Superior temporal gyrus (tissue), 1 donor: ENCODE measurements at regions not wholly inside any gene's neighbourhood (a gene's known extent, or its start where the extent isn't known, plus 50 kb on each side); places are given as distances from the start of the nearest gene placed in this dataset.
A peak's percentile ranks its signal among the peaks of the same experiment; 100 is the strongest.
"Not testable (repeated sequence)": the region's sequence is repeated elsewhere in the genome, so short reads cannot be mapped to it uniquely, and the experiment has no call there.

Source experiments
- DNase-seq: peaks from one replicate; pipeline ENCODE4 v3.0.0-alpha.2; 2016; ENCODE audit errors: extremely low spot score

- peak; percentile 75 for DNase-seq
Measured at GRCh38 chr7:149714081-149714909, 59.1 kb downstream of the ZNF467 start.

- no peak for DNase-seq
Measured at GRCh38 chr7:149713731-149714068, 59.7 kb downstream of the ZNF467 start.

- no peak for DNase-seq
Measured at GRCh38 chr7:149713061-149713730, 60.2 kb downstream of the ZNF467 start.

- DNase-seq, result no peak
Measured at GRCh38 chr7:149708026-149708425, 65.4 kb downstream of the ZNF467 start.

GRCh38 chr7:149707448-149707886, 65.9 kb downstream of the ZNF467 start:
- DNase-seq, result no peak

GRCh38 chr7:149706398-149706797, 67.0 kb downstream of the ZNF467 start:
- DNase-seq, result no peak

GRCh38 chr7:149704507-149704906, 68.9 kb downstream of the ZNF467 start:
- DNase-seq, result no peak

- DNase-seq, result no peak
Measured at GRCh38 chr7:149703044-149703650, 70.2 kb downstream of the ZNF467 start.

GRCh38 chr7:149701495-149702240, 71.7 kb downstream of the ZNF467 start:
- no peak for DNase-seq

GRCh38 chr7:149697767-149698166, 75.6 kb downstream of the ZNF467 start:
- DNase-seq, result not testable (repeated sequence)

- no peak for DNase-seq
Measured at GRCh38 chr7:149696280-149696679, 77.1 kb downstream of the ZNF467 start.

GRCh38 chr7:149692557-149692982, 80.8 kb downstream of the ZNF467 start:
- no peak for DNase-seq

GRCh38 chr7:149692056-149692455, 81.3 kb downstream of the ZNF467 start:
- DNase-seq, result no peak

- DNase-seq, result no peak
Measured at GRCh38 chr7:149690688-149691446, 82.5 kb downstream of the ZNF467 start.

- no peak for DNase-seq
Measured at GRCh38 chr7:149689291-149689721, 84.1 kb downstream of the ZNF467 start.

GRCh38 chr7:149688836-149689235, 84.6 kb downstream of the ZNF467 start:
- no peak for DNase-seq

- not testable (repeated sequence) for DNase-seq
Measured at GRCh38 chr7:149687820-149688219, 85.6 kb downstream of the ZNF467 start.

- no peak for DNase-seq
Measured at GRCh38 chr7:149686449-149686848, 86.9 kb downstream of the ZNF467 start.

GRCh38 chr7:149686011-149686410, 87.4 kb downstream of the ZNF467 start:
- no peak for DNase-seq

- DNase-seq, result no peak
Measured at GRCh38 chr7:149685455-149685854, 87.9 kb downstream of the ZNF467 start.

GRCh38 chr7:149683898-149684297, 89.5 kb downstream of the ZNF467 start:
- no peak for DNase-seq
